Astrocyte of the hippocampus (primary cell): ENCODE measurements at regions not wholly inside any gene's neighbourhood (a gene's known extent, or its start where the extent isn't known, plus 50 kb on each side); places are given as distances from the start of the nearest gene placed in this dataset.
"Not testable (repeated sequence)": the region's sequence is repeated elsewhere in the genome, so short reads cannot be mapped to it uniquely, and the experiment has no call there.

ENCODE experiments used
- DNase-seq: peaks from one replicate; pipeline ENCODE4 v3.0.0; 2011; ENCODE audit warnings: low read depth, low spot score

GRCh38 chrX:78603908-78604307 lies 55.2 kb downstream of the RTL3 start:
- DNase-seq = no peak

GRCh38 chrX:78595901-78596502 lies 63.1 kb downstream of the RTL3 start:
- peak; percentile 7 for DNase-seq

GRCh38 chrX:78593701-78594100 lies 65.4 kb downstream of the RTL3 start:
- DNase-seq = no peak

GRCh38 chrX:78592030-78592429 lies 67.1 kb downstream of the RTL3 start:
- DNase-seq = no peak

- no peak for DNase-seq
Observed at GRCh38 chrX:78574306-78574705, 84.8 kb downstream of the RTL3 start.

GRCh38 chrX:78573630-78574029 lies 85.5 kb downstream of the RTL3 start:
- DNase-seq = no peak

DNA sequence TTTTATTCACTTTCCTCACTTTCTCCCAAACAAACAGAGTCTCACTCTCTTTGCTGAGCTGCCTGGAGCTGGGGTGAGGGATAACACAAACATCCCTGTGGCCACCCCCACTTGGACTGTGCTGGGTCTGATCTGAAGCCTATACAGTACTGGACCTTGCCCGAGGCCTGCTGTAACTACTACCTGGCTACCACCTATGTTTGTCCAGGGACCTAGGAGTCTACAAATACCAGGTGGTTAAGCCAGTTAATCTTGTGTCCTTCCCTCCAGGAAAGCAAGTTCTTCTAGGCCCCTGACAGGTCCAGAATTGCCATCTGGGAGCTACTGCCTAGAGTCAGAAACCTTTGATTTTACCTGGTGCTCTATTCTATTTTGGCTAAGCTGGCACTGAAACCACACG lies 87.3 kb downstream of the RTL3 start:
- DNase-seq = no peak

- peak; percentile 7 for DNase-seq
Observed at GRCh38 chrX:78555401-78555980, 103.6 kb downstream of the RTL3 start.

DNA sequence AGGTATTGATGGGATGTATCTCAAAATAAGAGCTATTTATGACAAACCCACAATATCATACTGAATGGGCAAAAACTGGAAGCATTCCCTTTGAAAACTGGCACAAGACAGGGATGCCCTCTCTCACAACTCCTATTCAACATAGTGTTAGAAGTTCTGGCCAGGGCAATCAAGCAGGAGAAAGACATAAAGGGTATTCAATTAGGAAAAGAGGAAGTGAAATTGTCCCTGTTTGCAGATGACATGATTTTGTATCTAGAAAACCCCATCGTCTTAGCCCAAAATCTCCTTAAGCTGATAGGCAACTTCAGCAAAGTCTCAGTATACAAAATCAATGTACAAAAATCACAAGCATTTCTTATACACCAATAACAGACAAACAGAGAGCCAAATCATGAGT lies 106.5 kb downstream of the RTL3 start:
- DNase-seq = not testable (repeated sequence)

GRCh38 chrX:78548012-78548411 lies 111.1 kb downstream of the RTL3 start:
- peak; percentile 2 for DNase-seq

DNA sequence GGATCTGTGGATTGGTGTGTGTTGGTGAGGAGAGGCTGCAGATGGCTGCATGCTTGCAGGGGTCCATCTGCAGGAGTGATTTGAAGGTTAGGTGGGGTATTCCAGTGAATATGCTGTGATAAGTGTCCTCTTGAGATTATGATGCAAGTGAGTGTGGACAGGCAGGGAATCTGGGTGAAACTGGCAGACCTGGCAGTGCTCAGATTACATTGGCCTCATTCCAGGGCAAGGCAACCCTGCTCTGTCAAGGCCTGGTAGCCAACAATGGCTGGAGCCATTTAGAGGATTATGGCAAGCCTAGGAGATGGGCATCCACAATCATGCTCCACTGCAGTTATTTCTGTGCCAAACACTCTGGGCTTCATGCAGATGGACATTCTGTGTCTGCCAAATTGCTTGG lies 113.9 kb downstream of the RTL3 start:
- DNase-seq = no peak

GRCh38 chrX:78543281-78543680 lies 115.8 kb downstream of the RTL3 start:
- no peak for DNase-seq

DNA sequence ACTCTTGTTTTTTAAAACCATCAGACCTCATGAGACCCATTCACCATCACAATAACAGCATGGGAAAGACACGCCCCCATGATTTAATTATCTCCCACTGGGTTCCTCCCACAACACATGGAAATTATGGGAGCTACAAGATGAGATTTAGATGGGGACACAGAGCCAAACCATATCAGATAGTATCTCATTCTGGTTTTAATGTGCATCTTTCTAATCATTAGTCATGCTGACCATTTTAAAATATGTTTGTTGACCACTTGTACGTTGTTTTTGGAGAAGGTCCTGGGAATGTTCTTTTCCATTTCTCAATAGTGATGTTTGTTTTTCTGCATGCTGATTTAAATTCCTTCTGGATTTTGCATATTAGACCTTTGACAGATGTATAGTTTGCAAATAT lies 119.0 kb downstream of the RTL3 start:
- DNase-seq = no peak

DNA sequence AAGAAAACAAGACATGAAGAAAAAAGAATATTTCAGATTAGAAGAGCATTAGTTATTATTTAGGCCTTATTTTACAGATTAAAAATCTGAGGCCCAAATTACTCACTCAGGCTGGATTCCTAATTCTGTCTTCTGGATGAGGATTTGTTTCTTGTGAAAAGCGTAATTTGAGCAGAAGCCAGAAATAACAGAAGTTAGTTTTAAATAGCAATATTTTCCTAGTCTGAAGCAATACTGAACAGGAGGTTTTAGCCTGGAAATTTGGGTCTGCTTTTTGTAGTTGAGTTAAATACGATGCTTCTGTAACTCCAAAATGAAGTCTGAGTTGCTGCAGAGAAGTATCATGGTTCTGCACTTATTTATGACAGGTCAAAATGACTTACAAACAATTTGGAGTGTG lies 124.9 kb downstream of the RTL3 start:
- DNase-seq = no peak

DNA sequence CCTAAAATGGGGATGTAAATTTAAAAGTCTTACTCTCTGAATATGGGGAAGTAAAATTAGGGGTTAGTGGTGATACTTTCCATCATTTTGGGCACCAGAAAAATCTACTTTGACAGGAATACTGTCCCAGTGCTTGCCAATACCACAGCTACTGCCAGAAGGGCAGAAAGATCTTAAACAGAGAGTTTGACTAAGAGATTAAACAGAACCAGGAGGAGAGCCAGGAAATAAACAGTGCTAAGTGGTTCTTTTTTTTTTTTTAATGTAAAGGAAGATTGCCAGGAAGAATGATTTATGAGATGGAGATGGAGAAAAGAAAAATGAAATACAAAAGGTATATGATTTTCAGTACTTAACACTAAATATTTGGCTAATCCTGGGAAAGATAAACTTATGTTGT lies 126.8 kb downstream of the RTL3 start:
- DNase-seq = no peak

DNA sequence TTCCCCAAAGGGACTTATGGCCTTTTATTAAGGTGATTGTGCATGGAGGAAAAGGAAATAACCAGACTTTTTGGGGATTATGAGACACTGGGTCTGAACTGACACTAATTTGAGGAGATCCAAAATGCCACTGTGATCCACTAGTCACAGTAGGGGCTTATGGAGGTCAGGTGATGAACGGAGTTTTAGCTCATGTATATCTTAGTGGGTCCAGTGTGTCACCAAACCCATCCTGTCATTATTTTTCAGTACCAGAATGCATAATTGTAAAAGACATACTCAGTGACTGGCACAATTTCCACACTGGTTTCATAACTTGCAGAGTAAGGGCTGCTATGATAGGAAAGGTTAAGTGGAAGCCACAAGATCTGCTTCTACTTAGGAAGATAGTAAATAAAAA lies 131.3 kb downstream of the RTL3 start:
- DNase-seq = no peak

DNA sequence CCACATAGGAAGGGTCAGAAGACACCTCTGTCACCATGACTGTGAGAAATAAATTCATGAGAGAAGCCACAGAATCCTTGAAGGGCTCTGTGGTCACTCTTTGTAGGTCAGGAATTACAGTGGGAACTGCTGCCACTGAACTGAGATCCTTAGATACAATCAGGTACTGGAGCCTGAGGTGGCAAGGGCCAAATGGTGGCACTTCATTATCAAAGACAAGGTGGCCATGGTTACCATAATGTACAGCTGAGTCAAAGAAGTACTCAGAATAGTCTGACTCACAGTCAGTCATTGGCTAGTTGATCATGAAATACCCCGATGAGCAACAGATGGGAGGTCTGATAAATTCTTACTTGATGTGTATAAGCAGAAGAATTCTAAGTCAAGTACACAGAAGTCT lies 131.9 kb downstream of the RTL3 start:
- no peak for DNase-seq

GRCh38 chrX:78522601-78523000 lies 136.5 kb downstream of the RTL3 start:
- no peak for DNase-seq

DNA sequence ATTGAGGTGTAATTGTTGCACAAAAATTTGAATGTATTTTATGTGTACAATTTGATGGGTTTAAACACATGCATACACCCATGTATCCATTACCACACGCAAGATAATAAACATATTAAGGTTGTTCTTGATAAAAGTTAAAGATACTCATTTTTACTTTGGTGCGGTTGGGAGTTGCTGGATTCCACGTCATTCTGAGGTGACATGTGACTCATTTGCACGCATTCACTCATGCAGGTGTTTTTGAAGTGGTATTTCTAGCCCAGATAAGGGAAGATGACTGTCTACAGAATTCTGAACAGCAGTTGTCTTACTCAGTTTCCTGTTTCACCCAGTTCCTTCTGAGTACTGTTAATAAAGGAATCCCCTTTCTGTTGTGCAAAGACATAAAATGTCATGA lies 142.0 kb downstream of the RTL3 start:
- no peak for DNase-seq

DNA sequence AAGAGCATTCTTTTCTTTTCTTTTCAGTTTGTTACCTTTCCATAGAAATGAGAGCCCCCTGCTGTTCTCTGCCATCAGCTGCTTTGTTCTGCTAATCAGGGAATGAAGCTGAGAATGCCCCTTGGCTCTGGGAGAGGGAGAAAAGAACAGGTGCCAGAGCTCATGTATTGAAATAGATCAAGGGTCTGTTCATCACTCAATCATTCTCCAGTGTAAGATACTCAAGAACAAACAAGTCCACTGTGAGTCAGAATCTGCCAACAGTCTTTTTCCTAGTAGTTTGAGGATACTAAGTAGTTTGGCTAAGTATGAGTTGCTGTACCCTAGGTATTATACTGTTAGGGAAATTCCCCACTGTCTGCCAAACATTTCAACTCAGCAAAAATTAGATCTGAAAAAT lies 144.3 kb downstream of the RTL3 start:
- DNase-seq = no peak

DNA sequence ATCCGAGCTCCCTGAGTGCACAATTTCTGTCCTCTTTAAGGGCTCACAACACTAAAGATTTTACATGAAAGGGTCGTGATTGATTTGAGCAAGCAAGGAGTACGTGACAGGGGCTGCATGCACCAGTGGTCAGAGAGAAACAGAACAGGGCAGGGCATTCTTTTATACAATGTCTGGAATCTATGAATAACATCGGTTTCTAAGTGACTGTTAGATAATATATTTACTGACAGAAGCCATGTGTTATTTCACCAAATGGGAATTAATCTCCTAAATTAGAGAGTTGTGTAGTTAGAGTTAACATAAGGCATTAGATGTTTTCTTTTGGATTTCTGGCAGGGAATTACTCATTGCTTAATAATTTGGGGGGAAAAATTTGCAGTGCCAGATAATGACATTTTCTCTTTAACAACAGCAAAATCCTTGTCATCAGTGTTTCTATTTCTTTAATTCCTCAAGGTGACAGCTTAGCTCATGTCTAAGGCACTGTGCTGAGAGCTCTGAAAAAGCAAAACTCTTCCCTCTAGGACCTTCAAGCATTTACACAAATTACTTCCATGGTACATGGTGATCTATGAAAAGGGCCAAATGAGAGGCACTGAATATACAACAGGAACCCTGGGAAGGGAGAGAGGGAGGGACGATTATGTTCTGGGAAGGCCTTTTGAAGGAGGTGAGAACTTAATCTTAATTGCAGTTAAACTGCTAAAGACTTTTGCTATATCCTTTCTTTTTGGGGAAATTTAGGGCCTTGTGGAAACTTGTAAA lies 145.0 kb downstream of the RTL3 start:
- no peak for DNase-seq

DNA sequence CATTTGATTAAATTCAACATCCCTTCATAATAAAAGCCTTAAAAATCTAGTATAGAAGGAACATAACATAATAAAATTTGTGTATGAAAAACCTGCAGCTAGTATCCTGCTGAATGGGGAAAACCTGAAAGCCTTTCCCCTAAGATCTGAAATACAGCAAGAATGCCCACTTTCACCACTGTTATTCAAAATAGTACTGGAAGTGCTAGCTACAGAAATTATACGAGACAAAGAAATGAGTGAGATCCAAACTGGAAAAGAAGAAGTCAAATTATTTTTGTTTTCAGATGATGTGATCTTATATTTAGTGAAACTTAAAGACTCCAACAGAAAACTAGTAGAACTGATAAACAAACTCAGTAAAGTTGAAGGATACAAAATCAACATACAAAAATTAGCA lies 152.9 kb downstream of the RTL3 start:
- DNase-seq = no peak

DNA sequence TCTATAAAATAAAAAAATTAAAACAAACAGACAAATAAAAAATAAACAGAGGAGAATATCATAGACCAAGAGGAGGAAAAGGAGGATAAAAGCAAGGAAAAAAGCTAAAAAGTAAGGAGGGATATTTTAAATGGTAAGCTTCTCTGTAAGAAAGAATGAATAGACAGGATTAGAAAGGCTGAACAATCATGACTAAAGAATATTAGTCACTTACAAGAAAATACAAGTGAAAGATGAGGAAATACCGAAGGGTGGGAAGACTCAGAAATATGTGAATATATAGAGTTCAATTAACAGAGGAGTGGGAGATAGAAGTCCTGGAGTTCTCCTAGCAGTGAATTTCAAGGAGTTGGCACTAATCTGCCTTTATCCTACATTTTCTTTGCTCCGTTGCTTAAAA lies 162.6 kb downstream of the RTL3 start:
- DNase-seq = no peak
